ENCODE measurements at regions not wholly inside any gene's neighbourhood (a gene's known extent, or its start where the extent isn't known, plus 50 kb on each side); places are given as distances from the start of the nearest gene placed in this dataset.

- TF ChIP-seq CTCF (IDR thresholded peaks at IDR 0.05) (no peak), POLR2A (IDR thresholded peaks at IDR 0.05) (no peak)
Measured at GRCh38 chrX:45664727-45665290, 464.1 kb upstream of the DIPK2B start.
